Body of pancreas (tissue), 4 donors: ENCODE measurements at regions not wholly inside any gene's neighbourhood (a gene's known extent, or its start where the extent isn't known, plus 50 kb on each side); places are given as distances from the start of the nearest gene placed in this dataset.

Experiments
- ATAC-seq: fragments of 150-250 bp; one replicate; pipeline ENCODE4 v1.9.1; 2016
- DNase-seq, 4 donors: peaks; one replicate each; pipeline ENCODE4 v3.0.0-alpha.2; 2019
- H3K27ac ChIP-seq, 4 donors: fragments of 200-600 bp; sonication (generic); 1 replicate in 3 of 4; 2 replicates in 1 of 4; pipeline versions ENCODE4 v1.5.1 to v1.6.1; 2016 to 2019; ENCODE audit warnings: mild to moderate bottlenecking in 1 of 4, mixed read lengths in 1 of 4, moderate library complexity in 1 of 4
- H3K27me3 ChIP-seq, 2 donors: fragments of 200-600 bp; sonication (generic); one replicate each; pipeline ENCODE4 v1.6.0; 2016; ENCODE audit warnings: mild to moderate bottlenecking in 1 of 2
- H3K36me3 ChIP-seq, 2 donors: fragments of 200-600 bp; sonication (generic); replicated peaks in 1 of 2; 2 replicates each; pipeline ENCODE4 v1.5.1; 2016; ENCODE audit warnings: low read depth in 2 of 2; ENCODE audit not compliant: insufficient read depth in 1 of 2
- H3K4me1 ChIP-seq: fragments of 200-600 bp; sonication (generic); one replicate; pipeline ENCODE4 v1.6.0; 2016
- H3K4me3 ChIP-seq, 2 donors: fragments of 200-600 bp; sonication (generic); 1 replicate in 1 of 2; 2 replicates in 1 of 2; pipeline ENCODE4 v1.5.1; 2016 to 2019
- H3K9me3 ChIP-seq, 3 donors: fragments of 200-600 bp; sonication (generic); 1 replicate in 2 of 3; 2 replicates in 1 of 3; pipeline ENCODE4 v1.5.1; 2016
- POLR2A ChIP-seq, 3 donors: fragments of 450-650 bp; IDR thresholded peaks; one replicate each; pipeline ENCODE4 v1.6.1; 2016; ENCODE audit warnings: antibody characterized with exemption in 3 of 3, mild to moderate bottlenecking in 2 of 3
- WGBS, 2 donors: methylation state at CpG; one replicate each; pipeline ENCODE4 v1.1.5; 2017; 5-methylcytosine and 5-hydroxymethylcytosine counted together
- intact Hi-C: fragments of 100-400 bp; cut with DNase I; formaldehyde crosslinking; loops from one replicate; pipeline ENCODE4 v1.15.1; 2023
- TF ChIP-seq, protein P1 (sequence below), 7 experiments: fragments of 450-650 bp in 4 of 7; fragments of 200-600 bp in 3 of 7; sonication (generic) in 3 of 7; IDR thresholded peaks; one replicate each; pipeline ENCODE4 v1.5.1; 2016 to 2019; ENCODE audit warnings: antibody characterized with exemption in 7 of 7

DNA sequence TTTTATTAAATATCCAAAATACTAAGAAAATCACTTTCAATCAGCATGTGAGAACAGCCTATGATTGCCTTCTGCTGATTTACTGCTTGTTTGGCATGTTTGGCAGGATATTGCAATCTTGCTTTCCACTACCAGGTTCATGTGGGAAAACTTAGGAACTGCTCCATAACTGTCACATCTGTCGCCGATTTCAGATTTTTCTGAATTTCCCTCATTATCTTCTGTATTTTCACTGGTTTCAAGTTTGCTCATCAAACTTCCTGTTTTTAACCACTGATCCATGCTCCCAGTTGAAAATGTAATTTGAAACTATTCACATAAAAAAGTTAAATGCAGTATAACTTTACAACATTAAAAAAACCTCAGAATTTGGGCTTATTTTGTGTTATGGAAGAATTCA, 93.0 kb downstream of the NFKBIZ start:
- Histone ChIP-seq H3K27me3 (no peaks in the 10 kb centered on the region), H3K9me3 (no peaks in the 10 kb centered on the region), H3K36me3 (no peaks in the 10 kb centered on the region), H3K4me1 (no peaks in the 10 kb centered on the region), H3K27ac (no peak overlapping the region), H3K4me3 (no peak overlapping the region)
- no peak for ATAC-seq
- intact Hi-C loops: no loop called here
- DNase-seq: no peak
- 13 to 43% methylated on average over 2 of the region's 2 CpGs for WGBS, 2 donors
- TF ChIP-seq, protein P1, sequence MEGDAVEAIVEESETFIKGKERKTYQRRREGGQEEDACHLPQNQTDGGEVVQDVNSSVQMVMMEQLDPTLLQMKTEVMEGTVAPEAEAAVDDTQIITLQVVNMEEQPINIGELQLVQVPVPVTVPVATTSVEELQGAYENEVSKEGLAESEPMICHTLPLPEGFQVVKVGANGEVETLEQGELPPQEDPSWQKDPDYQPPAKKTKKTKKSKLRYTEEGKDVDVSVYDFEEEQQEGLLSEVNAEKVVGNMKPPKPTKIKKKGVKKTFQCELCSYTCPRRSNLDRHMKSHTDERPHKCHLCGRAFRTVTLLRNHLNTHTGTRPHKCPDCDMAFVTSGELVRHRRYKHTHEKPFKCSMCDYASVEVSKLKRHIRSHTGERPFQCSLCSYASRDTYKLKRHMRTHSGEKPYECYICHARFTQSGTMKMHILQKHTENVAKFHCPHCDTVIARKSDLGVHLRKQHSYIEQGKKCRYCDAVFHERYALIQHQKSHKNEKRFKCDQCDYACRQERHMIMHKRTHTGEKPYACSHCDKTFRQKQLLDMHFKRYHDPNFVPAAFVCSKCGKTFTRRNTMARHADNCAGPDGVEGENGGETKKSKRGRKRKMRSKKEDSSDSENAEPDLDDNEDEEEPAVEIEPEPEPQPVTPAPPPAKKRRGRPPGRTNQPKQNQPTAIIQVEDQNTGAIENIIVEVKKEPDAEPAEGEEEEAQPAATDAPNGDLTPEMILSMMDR (IDR thresholded peaks at IDR 0.05): no peak
- no peak for TF ChIP-seq POLR2A (IDR thresholded peaks at IDR 0.05)

DNA sequence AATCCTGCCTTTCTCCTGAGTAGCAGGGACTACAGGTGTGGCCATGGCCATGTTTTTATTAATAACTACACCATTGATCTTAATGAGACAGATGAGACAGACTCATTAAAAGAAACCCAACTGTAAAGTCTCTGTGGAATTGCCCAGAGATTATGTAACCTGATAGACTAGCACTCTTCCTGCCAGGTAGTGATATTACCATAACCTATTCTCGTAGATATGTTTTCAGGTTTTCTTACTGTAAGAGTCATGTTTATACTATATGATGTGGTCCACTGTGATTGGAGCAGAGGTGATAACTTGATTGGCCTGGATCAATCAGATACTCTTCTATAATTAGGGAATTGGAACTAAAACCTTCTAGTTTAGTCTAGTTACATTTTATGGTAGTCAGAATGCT, 93.7 kb downstream of the NFKBIZ start:
- no peaks in the 10 kb centered on the region for H3K36me3 ChIP-seq
- H3K27me3 ChIP-seq: no peaks in the 10 kb centered on the region
- intact Hi-C loops: no loop called here
- no peaks in the 10 kb centered on the region for H3K4me1 ChIP-seq
- no peaks in the 10 kb centered on the region for H3K9me3 ChIP-seq
- no peak for TF ChIP-seq POLR2A (IDR thresholded peaks at IDR 0.05)
- TF ChIP-seq, protein P1 (IDR thresholded peaks at IDR 0.05): no peak
- no peak overlapping the region for H3K27ac ChIP-seq
- no peak overlapping the region for H3K4me3 ChIP-seq
- ATAC-seq: no peak
- no peak for DNase-seq
- WGBS, 2 donors: 78 to 81% methylated on average over 1 of the region's 1 CpG

DNA sequence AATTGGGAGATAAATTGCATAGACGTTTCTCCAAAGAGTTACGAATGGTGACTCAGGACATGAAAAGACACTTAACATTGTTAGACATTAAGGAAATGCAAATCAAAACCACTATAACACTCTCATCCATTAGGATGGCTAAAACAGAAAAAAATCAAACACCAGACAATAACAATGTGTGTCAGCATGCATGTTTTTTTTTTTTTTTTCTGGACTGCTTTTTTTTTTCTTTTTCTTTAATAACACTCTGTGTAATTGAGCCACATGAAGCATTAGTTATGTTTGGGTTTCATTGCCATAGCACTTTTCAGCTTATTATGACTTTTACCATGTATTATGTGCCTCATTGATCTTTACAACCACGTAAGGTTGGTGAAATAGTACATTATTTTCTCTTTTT, 95.0 kb downstream of the NFKBIZ start:
- DNase-seq: no peak
- no peaks in the 10 kb centered on the region for H3K9me3 ChIP-seq
- H3K36me3 ChIP-seq: no peaks in the 10 kb centered on the region
- no peaks in the 10 kb centered on the region for H3K4me1 ChIP-seq
- no peak for ATAC-seq
- H3K4me3 ChIP-seq: no peak overlapping the region
- TF ChIP-seq, protein P1 (IDR thresholded peaks at IDR 0.05): no peak
- no peak for TF ChIP-seq POLR2A (IDR thresholded peaks at IDR 0.05)
- WGBS, 2 donors: 77 to 79% methylated on average over 3 of the region's 3 CpGs
- intact Hi-C loops: no loop called here
- H3K27ac ChIP-seq: no peak overlapping the region
- no peaks in the 10 kb centered on the region for H3K27me3 ChIP-seq

DNA sequence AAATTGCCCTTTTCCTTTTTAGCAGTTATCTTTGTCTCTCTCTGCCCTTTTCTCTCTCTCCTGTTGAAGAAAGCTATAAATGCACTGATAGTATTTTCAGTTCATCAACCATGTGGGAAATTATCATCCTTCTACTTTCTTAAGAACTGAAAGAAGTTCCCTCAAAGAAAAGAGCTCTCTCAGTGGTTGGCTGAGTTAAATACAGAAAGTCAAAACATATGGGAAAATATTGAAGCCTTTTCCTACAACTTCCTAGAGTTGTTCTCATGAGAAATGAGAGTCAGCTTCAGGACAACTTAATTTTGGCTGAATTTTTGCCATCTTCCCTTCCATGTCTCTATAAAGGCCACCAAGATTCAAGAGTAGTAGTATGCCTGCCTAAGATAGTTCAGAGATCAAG, 96.7 kb downstream of the NFKBIZ start:
- Histone ChIP-seq H3K36me3 (no peaks in the 10 kb centered on the region), H3K4me1 (no peaks in the 10 kb centered on the region), H3K4me3 (no peak overlapping the region), H3K9me3 (no peaks in the 10 kb centered on the region), H3K27ac (no peak overlapping the region), H3K27me3 (no peaks in the 10 kb centered on the region)
- intact Hi-C loops: no loop called here
- no peak for TF ChIP-seq POLR2A (IDR thresholded peaks at IDR 0.05)
- TF ChIP-seq, protein P1 (IDR thresholded peaks at IDR 0.05): no peak
- no peak for ATAC-seq
- no peak for DNase-seq

DNA sequence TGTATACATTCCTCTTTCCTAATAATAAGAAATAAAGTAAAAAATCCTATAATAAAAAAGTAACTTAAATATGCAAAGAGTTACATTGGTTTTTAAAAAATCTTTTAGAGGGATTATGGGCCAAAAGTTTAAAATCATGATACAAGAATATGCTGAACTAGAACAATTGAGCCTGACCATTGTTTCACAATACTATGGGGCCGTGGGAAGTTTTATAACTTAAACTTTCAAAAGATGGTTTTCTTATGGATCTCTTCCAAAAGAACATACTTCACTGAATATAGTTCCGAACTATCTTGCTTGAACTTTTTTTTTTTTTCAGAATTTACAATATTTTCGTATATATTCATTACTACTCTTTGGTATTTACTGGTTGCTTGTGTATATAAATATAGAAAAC, 97.6 kb downstream of the NFKBIZ start:
- Histone ChIP-seq H3K36me3 (no peaks in the 10 kb centered on the region), H3K4me1 (no peaks in the 10 kb centered on the region), H3K9me3 (no peaks in the 10 kb centered on the region), H3K4me3 (no peak overlapping the region), H3K27me3 (no peaks in the 10 kb centered on the region), H3K27ac (no peak overlapping the region)
- intact Hi-C loops: no loop called here
- 84 to 89% methylated on average over 3 of the region's 3 CpGs for WGBS, 2 donors
- DNase-seq: no peak
- ATAC-seq: no peak
- TF ChIP-seq, protein P1 (IDR thresholded peaks at IDR 0.05): no peak
- TF ChIP-seq POLR2A (IDR thresholded peaks at IDR 0.05): no peak
